Large intestine (tissue), 3 donors: ENCODE measurements at regions not wholly inside any gene's neighbourhood (a gene's known extent, or its start where the extent isn't known, plus 50 kb on each side); places are given as distances from the start of the nearest gene placed in this dataset.
"Not testable (repeated sequence)": the region's sequence is repeated elsewhere in the genome, so short reads cannot be mapped to it uniquely, and the experiment has no call there.

Experiments used
- DNase-seq, 2 donors: peaks; one replicate each; pipeline versions ENCODE4 v3.0.0 to v3.0.0-alpha.2; 2013
- H3K27ac ChIP-seq: one replicate; pipeline ENCODE4 v1.5.1; 2013; ENCODE audit warnings: low read length
- H3K27me3 ChIP-seq: 2 replicates; pipeline ENCODE4 v1.6.1; 2013; ENCODE audit warnings: low read length; ENCODE audit not compliant: control insufficient read depth, insufficient read depth
- H3K36me3 ChIP-seq: 2 replicates; pipeline ENCODE4 v1.6.1; 2013; ENCODE audit warnings: low read length; ENCODE audit not compliant: control insufficient read depth, insufficient read depth
- H3K4me1 ChIP-seq: one replicate; pipeline ENCODE4 v1.6.1; 2013; ENCODE audit warnings: low read length; ENCODE audit not compliant: control insufficient read depth, insufficient read depth
- H3K4me3 ChIP-seq: one replicate; pipeline ENCODE4 v1.5.1; 2013; ENCODE audit warnings: low read length
- H3K9me3 ChIP-seq: one replicate; pipeline ENCODE4 v1.6.1; 2013; ENCODE audit warnings: mild to moderate bottlenecking, low read depth, low read length, moderate library complexity; ENCODE audit not compliant: control insufficient read depth
- WGBS: methylation state at CpG from one replicate; pipeline ENCODE4 v1.1.5; 2013; ENCODE audit warnings: low lambda C conversion rate; ENCODE audit not compliant: insufficient coverage; 5-methylcytosine and 5-hydroxymethylcytosine counted together

DNA sequence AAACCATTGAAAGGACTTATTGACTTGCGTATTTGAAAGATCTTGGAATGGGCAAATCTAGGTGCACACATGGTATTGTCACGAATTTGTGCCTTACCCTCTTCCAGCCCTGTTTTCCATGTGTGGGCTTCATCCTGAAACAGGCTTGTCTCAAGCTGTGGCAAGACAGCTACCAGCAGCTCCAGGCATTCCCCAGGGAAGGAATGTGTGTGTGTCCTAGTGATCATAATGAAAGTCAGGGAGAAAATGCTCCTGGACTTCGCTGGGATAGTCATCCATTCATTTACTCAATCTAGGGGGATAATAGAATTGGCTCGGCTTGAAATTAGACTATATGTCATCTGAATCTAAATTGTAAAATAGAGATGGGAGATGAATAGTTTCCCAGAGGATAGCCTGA, 676.2 kb downstream of the CBLN4 start:
- no peaks in the 10 kb centered on the region for H3K9me3 ChIP-seq
- H3K36me3 ChIP-seq = no peaks in the 10 kb centered on the region
- no peak overlapping the region for H3K4me3 ChIP-seq
- DNase-seq = no peak
- no peaks in the 10 kb centered on the region for H3K27me3 ChIP-seq
- no peak overlapping the region for H3K27ac ChIP-seq
- H3K4me1 ChIP-seq = no peaks in the 10 kb centered on the region
- 100% methylated on average over 1 of the region's 4 CpGs for WGBS

DNA sequence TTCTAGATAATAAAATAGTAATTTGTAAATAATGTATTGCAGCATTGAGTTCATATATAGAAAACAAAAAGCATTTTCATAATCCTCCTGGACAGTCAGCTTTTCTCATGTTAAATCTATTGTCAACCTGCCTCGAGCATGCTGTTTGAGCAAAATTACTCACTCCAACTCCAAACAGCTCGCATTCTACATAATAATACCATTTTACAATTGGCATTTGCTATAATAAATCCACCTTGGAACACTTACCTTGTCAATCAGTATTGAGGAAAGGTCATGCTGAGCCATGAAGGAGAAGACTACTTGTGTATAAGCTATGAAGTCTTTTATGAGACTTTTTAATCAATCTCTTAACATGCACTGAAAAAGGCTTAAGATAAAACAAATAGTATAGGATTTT, 682.6 kb downstream of the CBLN4 start:
- 83% methylated on average over 1 of the region's 2 CpGs for WGBS
- no peak for DNase-seq
- H3K36me3 ChIP-seq = no peaks in the 10 kb centered on the region
- H3K27me3 ChIP-seq = no peaks in the 10 kb centered on the region
- H3K9me3 ChIP-seq = no peaks in the 10 kb centered on the region
- no peak overlapping the region for H3K27ac ChIP-seq
- no peaks in the 10 kb centered on the region for H3K4me1 ChIP-seq
- H3K4me3 ChIP-seq = no peak overlapping the region

DNA sequence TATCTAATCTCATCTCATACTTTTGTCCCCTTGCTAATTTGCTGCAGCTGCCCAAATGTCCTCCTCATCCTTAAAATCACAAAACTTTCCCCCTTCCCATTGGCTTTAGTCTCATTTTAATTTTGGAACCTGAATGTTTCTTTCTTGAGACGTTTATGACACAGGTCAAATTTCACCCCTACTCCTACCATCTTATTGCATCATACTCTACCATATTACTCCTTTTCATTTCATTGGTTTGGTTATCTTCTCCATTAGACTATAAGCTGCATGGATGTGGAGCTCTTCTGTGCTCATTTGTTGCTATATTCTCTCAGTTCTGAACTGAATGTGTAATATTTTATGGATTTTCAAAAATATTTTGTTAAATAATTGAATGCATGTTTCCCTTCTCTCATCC, 688.6 kb downstream of the CBLN4 start:
- no peak for DNase-seq
- 100% methylated on average over 1 of the region's 1 CpG for WGBS

DNA sequence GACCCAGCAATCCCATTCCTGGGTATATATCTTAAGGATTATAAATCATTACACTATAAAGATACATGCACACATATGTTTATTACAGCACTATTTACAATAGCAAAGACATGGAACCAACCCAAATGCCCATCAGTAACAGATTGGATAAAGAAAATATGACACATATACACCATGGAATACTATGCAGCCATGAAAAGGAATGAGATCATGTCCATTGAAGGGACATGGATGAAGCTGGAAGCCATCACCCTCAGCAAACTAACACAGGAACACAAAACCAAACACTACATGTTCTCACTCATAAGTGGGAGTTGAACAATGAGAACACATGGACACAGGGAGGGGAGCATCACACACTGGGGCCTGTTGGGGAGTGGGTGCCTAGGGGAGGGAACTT, 694.5 kb downstream of the CBLN4 start:
- H3K27ac ChIP-seq, H3K4me1 ChIP-seq, H3K36me3 ChIP-seq, H3K27me3 ChIP-seq, H3K4me3 ChIP-seq, DNase-seq, H3K9me3 ChIP-seq: not testable (repeated sequence)

More for the DNA sequence above, 688.6 kb downstream of the CBLN4 start:
- Histone ChIP-seq H3K36me3 (no peaks in the 10 kb centered on the region), H3K27me3 (no peaks in the 10 kb centered on the region), H3K4me3 (no peak overlapping the region), H3K4me1 (no peaks in the 10 kb centered on the region), H3K27ac (no peak overlapping the region), H3K9me3 (no peaks in the 10 kb centered on the region)

DNA sequence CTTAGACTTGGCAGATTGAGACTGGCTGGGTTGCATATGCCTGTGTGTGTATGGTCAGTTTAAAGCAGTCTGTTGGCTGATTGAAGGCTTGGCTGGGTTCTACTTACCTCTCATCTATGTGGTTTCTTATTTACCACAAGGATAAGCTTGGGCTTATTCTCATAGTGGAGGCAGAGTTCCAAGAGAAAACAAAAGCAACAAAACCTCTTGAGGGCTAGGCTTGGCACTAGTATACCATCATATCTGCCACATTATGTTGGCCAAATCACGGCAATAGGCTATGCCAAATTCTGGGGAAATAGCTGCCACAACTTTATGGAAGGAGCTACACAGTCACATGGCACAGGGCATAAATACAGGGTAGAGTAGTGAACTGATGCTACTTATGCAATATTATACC, 714.1 kb downstream of the CBLN4 start:
- no peak for DNase-seq
- no peaks in the 10 kb centered on the region for H3K27me3 ChIP-seq
- no peaks in the 10 kb centered on the region for H3K4me1 ChIP-seq
- no CpG with 5 or more reads among the region's 1 CpG for WGBS
- H3K27ac ChIP-seq = no peak overlapping the region
- H3K36me3 ChIP-seq = no peaks in the 10 kb centered on the region
- H3K9me3 ChIP-seq = no peaks in the 10 kb centered on the region
- no peak overlapping the region for H3K4me3 ChIP-seq

DNA sequence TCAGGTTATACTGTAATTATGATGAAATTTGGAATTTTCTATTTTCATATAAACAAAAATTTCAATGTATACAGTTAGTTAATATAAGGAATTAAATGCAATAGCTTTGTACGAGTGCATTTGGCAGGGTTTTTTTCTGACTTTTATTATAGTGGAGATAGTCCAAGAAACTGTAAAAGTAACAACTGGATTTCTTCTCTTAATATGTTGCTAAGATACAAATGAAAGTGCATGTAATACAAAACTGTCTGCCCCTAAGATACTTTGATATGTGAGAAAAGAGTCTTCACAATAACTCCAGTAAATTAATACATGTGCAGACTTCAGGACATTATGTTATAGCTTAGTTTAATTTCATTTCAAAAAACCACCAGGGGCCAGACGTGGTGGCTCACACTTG, 721.4 kb downstream of the CBLN4 start:
- Histone ChIP-seq H3K27ac (no peak overlapping the region), H3K4me3 (no peak overlapping the region), H3K4me1 (no peaks in the 10 kb centered on the region), H3K9me3 (no peaks in the 10 kb centered on the region), H3K36me3 (no peaks in the 10 kb centered on the region), H3K27me3 (no peaks in the 10 kb centered on the region)
- no peak for DNase-seq
- 86% methylated on average over 1 of the region's 2 CpGs for WGBS

DNA sequence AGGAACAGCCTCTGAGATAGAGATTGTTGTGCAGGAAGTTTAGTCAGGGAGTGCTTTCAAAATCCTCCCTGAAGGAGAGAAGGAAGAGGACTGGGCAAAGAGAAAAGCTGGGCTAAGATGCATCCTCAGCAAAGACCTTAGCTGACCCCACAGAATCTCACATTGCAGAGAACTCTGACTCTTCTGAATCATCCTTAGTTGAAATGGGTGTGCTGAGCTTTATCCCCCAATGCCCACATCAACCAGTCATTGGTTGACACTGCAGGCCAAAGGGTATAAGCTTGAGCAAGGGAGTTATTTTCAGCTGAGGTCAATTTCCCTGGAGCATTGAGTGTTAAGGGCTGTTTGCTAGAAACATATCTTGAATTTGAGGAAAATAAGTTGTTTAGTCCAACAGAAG, 732.2 kb downstream of the CBLN4 start:
- H3K27ac ChIP-seq = no peak overlapping the region
- H3K9me3 ChIP-seq = no peaks in the 10 kb centered on the region

DNA sequence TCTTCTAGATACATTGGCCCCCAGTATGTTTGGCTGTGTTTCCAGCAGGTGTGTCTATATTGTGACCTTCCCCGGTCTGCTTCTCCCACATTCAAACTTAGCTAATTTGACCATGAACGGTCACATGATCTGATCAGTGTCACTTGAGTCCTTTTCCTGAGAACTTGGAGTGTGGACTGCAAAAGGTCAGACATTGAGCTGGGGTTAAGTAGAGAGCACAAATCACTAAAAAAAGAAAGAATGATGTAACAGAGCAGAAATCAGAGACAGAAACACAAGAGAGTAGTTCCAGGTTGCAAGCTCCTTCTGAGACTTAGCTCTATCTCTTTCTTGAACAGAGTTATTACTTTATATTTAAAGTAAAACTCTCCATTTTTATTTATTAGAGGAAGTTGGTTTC, 733.9 kb downstream of the CBLN4 start:
- DNase-seq = no peak
- H3K4me1 ChIP-seq = no peaks in the 10 kb centered on the region
- H3K36me3 ChIP-seq = no peaks in the 10 kb centered on the region
- H3K27ac ChIP-seq = no peak overlapping the region
- H3K4me3 ChIP-seq = no peak overlapping the region
- no peaks in the 10 kb centered on the region for H3K9me3 ChIP-seq
- 100% methylated on average over 1 of the region's 2 CpGs for WGBS
- H3K27me3 ChIP-seq = no peaks in the 10 kb centered on the region

More for the DNA sequence above, 732.2 kb downstream of the CBLN4 start:
- H3K4me3 ChIP-seq = no peak overlapping the region
- no peaks in the 10 kb centered on the region for H3K27me3 ChIP-seq
- no peaks in the 10 kb centered on the region for H3K4me1 ChIP-seq
- no peaks in the 10 kb centered on the region for H3K36me3 ChIP-seq
- DNase-seq = no peak

DNA sequence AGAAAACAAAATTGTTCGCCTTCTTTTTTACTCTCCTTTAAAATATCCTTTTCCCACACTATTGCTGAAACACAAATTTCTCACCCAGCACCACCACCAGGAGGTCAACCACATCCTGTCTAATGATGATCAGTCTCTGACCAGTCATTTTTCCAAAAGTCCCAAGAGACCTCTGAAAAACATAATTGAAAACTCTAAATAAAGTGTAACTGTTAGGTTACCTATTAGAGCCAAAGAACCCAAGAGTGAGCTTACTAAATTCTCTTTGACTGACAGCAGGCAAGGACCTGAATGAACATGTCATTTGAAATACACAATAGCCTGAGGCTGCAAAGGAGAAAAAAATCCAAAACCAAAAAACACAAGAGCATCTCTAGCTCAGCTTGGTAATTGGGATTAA, 735.4 kb downstream of the CBLN4 start:
- Histone ChIP-seq H3K9me3 (no peaks in the 10 kb centered on the region), H3K4me3 (no peak overlapping the region), H3K27ac (no peak overlapping the region), H3K4me1 (no peaks in the 10 kb centered on the region), H3K36me3 (no peaks in the 10 kb centered on the region), H3K27me3 (no peaks in the 10 kb centered on the region)
- WGBS = 88% methylated on average over 1 of the region's 1 CpG
- no peak for DNase-seq

DNA sequence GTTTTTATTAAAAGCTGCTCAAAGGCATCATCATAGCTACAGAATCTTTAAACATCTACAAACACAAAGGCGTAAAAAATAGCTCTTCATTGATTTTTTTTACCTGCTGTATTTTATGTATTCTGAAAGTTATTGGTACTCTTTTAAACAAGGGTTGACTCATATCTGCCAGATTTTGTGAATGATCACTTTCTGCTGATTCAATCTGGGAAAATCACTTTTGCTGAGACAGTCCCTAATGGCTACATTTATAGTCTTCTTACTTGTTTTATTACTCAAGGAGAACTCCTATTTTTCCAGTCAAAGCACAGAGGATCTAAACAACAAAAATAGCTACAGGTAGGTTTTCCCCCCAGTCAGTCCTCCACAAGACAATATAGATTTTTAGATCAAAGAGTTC, 739.0 kb downstream of the CBLN4 start:
- Histone ChIP-seq H3K9me3 (no peaks in the 10 kb centered on the region), H3K27ac (no peak overlapping the region), H3K4me1 (no peaks in the 10 kb centered on the region), H3K36me3 (no peaks in the 10 kb centered on the region), H3K4me3 (no peak overlapping the region), H3K27me3 (no peaks in the 10 kb centered on the region)
- DNase-seq = no peak
- WGBS = 80% methylated on average over 1 of the region's 1 CpG

DNA sequence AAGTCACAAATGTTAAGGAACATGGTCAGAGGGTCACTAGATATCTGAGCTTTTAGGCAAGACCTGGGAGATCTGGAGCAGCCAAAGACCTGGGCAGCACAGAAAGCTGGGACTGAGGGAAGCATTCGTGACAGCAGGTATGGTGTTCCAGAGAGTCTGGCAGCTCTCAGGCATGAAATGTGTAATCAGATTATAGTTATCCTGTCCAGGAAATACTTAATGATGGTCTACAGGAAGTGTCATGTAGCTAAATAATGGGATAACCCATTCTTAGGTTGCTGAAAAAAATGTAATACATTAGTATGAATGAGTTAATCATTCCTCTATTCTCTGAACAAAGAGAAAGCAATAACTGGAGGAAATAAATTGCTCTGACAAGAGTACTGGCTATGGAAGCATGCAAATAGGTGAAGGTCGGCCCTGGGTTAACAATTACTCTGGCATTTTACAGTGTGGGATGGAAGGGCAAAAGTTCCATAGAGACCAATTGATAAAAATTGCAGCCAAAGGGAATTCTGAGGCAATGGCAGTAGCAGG, 740.5 kb downstream of the CBLN4 start:
- no peak for DNase-seq
- H3K36me3 ChIP-seq = no peaks in the 10 kb centered on the region
- H3K27ac ChIP-seq = no peak overlapping the region
- WGBS = no CpG with 5 or more reads among the region's 2 CpGs
- H3K4me3 ChIP-seq = no peak overlapping the region
- no peaks in the 10 kb centered on the region for H3K27me3 ChIP-seq
- H3K9me3 ChIP-seq = no peaks in the 10 kb centered on the region
- H3K4me1 ChIP-seq = no peaks in the 10 kb centered on the region
